ENCODE measurements at regions not wholly inside any gene's neighbourhood (a gene's known extent, or its start where the extent isn't known, plus 50 kb on each side); places are given as distances from the start of the nearest gene placed in this dataset.

- no peak for TF ChIP-seq CTCF (IDR thresholded peaks at IDR 0.05; ENCODE audit: insufficient read depth, low read depth, low read length)
- H3K4me3 ChIP-seq (ENCODE audit: low read depth, low read length): no peak overlapping the region
- no peaks in the 10 kb centered on the region for H3K36me3 ChIP-seq (ENCODE audit: control insufficient read depth, insufficient read depth, low read length)
- peaks cover 3% of the 10 kb centered on the region for H3K27me3 ChIP-seq (ENCODE audit: control insufficient read depth, insufficient read depth, low read length)
- POLR2A ChIA-PET: no interaction called here
- CTCF ChIA-PET: interaction anchor here (1.5 kb wide), 1 partner anchor 27 kb away, joined by 4 read pairs; no protein-coding TSS in a partner anchor
- no peak for DNase-seq (ENCODE audit: low read depth)
Observed at GRCh38 chr20:48079028-48079427, 293.7 kb upstream of the SULF2 start.

- Histone ChIP-seq H3K27me3 (ENCODE audit: control insufficient read depth, insufficient read depth, low read length) (peaks cover 8% of the 10 kb centered on the region), H3K36me3 (ENCODE audit: control insufficient read depth, insufficient read depth, low read length) (no peaks in the 10 kb centered on the region), H3K4me3 (ENCODE audit: low read depth, low read length) (no peak overlapping the region)
- ChIA-PET CTCF (no interaction called here), POLR2A (no interaction called here)
- no peak for DNase-seq (ENCODE audit: low read depth)
- TF ChIP-seq CTCF (IDR thresholded peaks at IDR 0.05; ENCODE audit: insufficient read depth, low read depth, low read length): no peak
Observed at GRCh38 chr20:48076747-48077146, 291.5 kb upstream of the SULF2 start.

- ChIA-PET POLR2A (no interaction called here), CTCF (no interaction called here)
- no peak for DNase-seq (ENCODE audit: low read depth)
- H3K36me3 ChIP-seq (ENCODE audit: control insufficient read depth, insufficient read depth, low read length): no peaks in the 10 kb centered on the region
- H3K4me3 ChIP-seq (ENCODE audit: low read depth, low read length): no peak overlapping the region
- TF ChIP-seq CTCF (IDR thresholded peaks at IDR 0.05; ENCODE audit: insufficient read depth, low read depth, low read length): no peak
- H3K27me3 ChIP-seq (ENCODE audit: control insufficient read depth, insufficient read depth, low read length): peaks cover 10% of the 10 kb centered on the region
Observed at GRCh38 chr20:48076247-48076646, 291.0 kb upstream of the SULF2 start.

- Histone ChIP-seq H3K27me3 (ENCODE audit: control insufficient read depth, insufficient read depth, low read length) (peaks cover 12% of the 10 kb centered on the region), H3K36me3 (ENCODE audit: control insufficient read depth, insufficient read depth, low read length) (no peaks in the 10 kb centered on the region), H3K4me3 (ENCODE audit: low read depth, low read length) (no peak overlapping the region)
- CTCF ChIA-PET: no interaction called here
- POLR2A ChIA-PET: no interaction called here
- TF ChIP-seq CTCF (IDR thresholded peaks at IDR 0.05; ENCODE audit: insufficient read depth, low read depth, low read length): no peak
- DNase-seq (ENCODE audit: low read depth): no peak
Observed at GRCh38 chr20:48075591-48076174, 290.4 kb upstream of the SULF2 start.

- Histone ChIP-seq H3K4me3 (ENCODE audit: low read depth, low read length) (no peak overlapping the region), H3K27me3 (ENCODE audit: control insufficient read depth, insufficient read depth, low read length) (peaks cover 10% of the 10 kb centered on the region), H3K36me3 (ENCODE audit: control insufficient read depth, insufficient read depth, low read length) (no peaks in the 10 kb centered on the region)
- POLR2A ChIA-PET: no interaction called here
- CTCF ChIA-PET: no interaction called here
- no peak for TF ChIP-seq CTCF (IDR thresholded peaks at IDR 0.05; ENCODE audit: insufficient read depth, low read depth, low read length)
- no peak for DNase-seq (ENCODE audit: low read depth)
Observed at GRCh38 chr20:48070991-48071652, 285.8 kb upstream of the SULF2 start.
